Caki2 (cell line): ENCODE measurements at regions not wholly inside any gene's neighbourhood (a gene's known extent, or its start where the extent isn't known, plus 50 kb on each side); places are given as distances from the start of the nearest gene placed in this dataset.

Source experiments
- DNase-seq: peaks from one replicate; pipeline ENCODE4 v3.0.0-alpha.2; 2015; ENCODE audit warnings: low read depth
- in situ Hi-C: cut with HindIII; loops from 2 replicates; pipeline ENCODE4 v1.10.0; 2016; ENCODE audit warnings: low sequenced_read_pairs, low pct_unique_long_range_greater_than_20kb, mixed read lengths

DNA sequence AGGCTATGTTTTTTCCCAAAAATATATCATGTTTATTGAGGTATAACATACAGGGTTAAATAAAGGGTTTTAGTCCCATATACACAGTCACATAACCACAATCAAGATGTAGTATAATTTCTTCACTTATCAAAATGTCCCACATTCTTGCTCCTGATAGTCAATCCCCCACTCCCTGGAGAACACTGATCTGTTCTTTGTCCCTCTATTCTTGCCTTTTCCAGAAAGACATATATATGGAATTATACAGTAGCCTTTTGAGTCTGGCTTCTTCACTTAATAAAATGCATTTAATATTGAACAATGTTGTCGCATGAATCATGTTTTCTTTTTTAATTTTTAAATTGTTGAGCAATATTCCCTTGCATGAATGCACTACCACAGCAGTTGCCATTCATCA, 1059.7 kb downstream of the TSN start:
- DNase-seq: no peak
- in situ Hi-C loops: no loop called here

DNA sequence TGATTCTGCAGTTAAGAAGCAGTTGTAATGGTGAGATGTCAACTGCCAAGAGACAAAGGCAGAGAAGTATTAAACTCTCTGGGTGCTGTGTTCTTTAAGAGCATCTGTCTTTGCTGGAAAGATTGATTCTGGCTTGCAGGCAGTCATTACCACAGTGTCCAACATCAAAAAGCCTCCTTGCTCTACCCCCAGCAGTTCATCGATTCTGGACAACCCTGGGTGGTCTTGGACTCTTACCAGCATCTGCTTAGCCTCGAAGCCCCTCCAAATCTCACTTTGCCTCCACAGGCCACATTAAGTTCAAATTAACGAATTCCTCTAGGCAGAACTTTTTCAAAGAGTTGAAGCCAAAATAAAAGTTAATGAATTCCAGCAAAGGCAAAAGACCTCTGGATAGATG, 1061.4 kb downstream of the TSN start:
- in situ Hi-C loops: no loop called here
- no peak for DNase-seq

- DNase-seq: no peak
- in situ Hi-C loops: no loop called here
Measured at GRCh38 chr2:122822319-122822718, 1066.9 kb downstream of the TSN start.

GRCh38 chr2:122830157-122830556, 1074.7 kb downstream of the TSN start:
- in situ Hi-C loops: no loop called here
- DNase-seq: no peak

DNA sequence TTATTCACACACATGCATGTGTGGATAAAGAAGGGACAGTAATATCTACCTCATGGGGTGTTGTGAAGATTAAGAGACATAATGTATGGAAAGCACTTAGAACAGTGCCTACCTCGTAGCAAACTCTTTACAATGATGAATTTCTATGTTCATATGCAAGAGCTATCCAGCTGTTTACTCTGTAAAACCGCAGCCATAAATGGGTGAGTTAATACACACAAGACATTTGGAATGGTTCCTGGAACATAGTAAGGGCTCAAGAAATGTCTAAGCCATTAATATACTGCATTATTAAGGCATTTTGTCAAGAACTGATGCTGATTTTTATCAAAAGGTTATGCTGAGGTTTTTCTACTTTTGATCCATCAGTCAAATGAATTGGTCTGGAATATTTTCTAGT, 1076.2 kb downstream of the TSN start:
- in situ Hi-C loops: no loop called here
- no peak for DNase-seq

GRCh38 chr2:122843503-122843902, 1088.1 kb downstream of the TSN start:
- in situ Hi-C loops: no loop called here
- no peak for DNase-seq

DNA sequence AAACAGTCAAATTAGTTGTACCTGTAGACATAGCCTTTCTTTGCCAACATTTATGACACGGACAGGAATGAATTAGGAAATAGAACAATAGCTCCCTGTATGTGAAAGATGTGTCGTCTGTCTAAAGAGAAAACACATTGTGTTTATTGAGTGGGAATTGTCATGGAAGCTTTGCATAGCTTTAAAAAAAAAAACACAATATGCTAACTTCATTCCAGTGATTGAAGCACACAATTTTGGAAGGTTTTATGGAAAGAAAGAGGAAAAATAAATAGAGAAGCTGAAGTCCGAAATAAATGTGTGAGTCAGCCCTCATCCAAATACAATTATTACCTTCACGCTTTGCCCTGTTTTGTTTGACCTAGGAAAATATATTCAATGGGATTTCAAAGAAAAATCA, 1095.7 kb downstream of the TSN start:
- no peak for DNase-seq
- in situ Hi-C loops: no loop called here

DNA sequence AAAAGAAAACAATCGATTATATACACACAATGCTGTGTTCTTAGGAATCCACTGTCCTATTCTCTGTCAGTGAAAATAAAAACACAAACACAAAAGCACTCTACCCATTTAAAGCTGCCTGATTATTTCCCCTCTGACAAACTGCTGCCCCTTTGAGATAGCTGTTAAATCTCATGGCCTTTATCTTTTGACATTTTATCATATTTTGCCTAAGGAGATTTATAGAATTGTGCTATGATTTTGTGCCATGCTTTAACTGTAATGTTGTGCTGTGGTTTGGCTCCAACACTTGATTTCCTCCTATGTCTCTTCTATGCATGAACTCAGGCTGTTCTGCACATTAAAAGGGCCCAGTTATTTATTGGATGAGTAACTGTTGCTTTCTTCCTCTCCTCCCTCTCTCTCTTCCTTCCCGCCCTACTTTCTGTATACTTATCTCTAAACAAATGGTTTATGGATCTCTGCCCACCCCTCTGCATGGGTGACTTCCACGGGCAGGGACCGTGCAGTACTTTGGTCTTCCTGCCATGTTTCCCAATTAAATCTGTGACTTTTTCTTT, 1096.6 kb downstream of the TSN start:
- DNase-seq: no peak
- in situ Hi-C loops: no loop called here

DNA sequence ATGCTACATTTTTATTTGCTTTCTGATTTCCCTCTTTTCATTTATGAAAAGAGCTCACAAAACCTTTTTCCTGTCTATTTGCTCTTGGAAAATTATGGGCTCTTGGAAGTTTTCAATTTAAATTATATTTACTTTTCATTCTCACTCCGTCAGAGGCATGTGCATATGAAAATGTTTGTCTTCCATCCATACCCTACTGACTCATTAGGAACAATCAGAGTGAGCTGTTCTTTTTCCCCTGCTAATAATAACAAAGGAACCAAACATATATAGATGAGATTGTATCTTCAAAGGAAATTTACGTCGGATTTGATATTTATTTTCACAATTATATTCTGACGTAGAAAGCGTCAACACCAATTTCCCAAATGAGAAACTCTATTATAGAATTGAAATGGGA, 1101.2 kb downstream of the TSN start:
- in situ Hi-C loops: no loop called here

DNA sequence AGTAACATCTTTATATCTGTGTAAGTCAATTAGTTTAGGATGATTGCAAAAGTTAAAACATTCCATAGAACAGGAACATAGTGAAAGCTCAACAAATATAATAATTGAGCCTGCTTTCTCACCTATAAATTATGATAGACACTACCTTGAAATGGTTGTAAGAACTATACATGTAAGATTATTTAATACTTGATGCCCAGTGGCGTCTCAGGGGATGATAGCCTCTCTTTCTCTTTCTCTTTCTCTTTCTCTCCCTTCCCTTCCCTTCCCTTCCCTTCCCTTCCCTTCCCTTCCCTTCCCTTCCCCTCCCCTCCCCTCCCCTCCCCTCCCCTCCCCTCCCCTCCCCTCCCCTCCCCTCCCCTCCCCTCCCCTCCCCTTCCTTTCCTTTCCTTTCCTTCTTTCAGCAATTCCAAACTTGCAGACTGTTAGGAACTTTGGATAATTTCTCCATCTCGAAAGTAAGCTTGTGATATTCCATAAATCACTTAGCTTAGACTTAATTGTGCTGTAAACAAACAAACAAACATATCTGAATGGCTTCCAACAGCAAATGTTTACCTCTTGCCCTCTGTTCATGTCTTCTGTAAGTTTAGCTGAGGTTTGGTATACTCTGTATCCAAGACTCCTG, 1102.7 kb downstream of the TSN start:
- in situ Hi-C loops: no loop called here
- no peak for DNase-seq

More for the DNA sequence above, 1101.2 kb downstream of the TSN start:
- no peak for DNase-seq

DNA sequence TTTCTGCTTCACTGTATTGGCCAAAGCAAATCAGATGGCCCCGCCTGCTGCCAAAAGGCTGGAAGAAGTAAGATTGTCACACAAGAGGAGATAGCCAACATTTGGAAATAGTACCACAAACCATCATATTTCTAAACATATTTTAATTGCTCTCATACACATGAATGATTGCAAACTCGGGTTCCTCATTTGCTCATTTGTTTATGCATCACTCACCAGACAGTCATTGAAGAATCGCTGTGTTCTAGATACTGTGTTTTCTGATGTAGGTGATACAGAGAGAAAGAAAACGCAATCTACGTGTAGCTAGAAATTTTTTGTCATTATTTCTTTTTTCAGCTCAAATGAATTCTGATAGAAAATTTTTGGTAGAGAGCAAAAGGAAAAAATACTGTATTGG, 1103.4 kb downstream of the TSN start:
- no peak for DNase-seq
- in situ Hi-C loops: no loop called here

DNA sequence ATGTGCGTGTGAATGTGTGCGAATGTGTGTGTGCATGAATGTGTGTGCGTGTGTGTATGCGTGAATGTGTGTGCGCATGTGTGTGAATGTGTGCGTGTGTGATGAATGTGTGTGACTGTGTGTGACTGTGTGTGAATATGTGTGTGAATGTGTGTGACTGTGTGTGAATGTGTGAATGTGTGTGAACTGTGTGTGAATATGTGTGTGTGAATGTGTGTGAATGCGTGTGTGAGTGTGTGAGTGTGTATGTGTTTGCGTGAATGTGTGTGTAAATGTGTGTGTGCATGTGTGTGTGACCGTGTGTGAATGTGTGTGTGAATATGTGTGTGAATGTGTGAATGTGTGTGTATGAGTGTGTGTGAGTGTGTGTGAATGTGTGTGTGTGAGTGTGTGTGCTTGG, 1103.8 kb downstream of the TSN start:
- in situ Hi-C loops: no loop called here
- no peak for DNase-seq

GRCh38 chr2:122863532-122863931, 1108.1 kb downstream of the TSN start:
- in situ Hi-C loops: no loop called here
- DNase-seq: no peak

- in situ Hi-C loops: no loop called here
- DNase-seq: no peak
Measured at GRCh38 chr2:122864728-122865127, 1109.3 kb downstream of the TSN start.

DNA sequence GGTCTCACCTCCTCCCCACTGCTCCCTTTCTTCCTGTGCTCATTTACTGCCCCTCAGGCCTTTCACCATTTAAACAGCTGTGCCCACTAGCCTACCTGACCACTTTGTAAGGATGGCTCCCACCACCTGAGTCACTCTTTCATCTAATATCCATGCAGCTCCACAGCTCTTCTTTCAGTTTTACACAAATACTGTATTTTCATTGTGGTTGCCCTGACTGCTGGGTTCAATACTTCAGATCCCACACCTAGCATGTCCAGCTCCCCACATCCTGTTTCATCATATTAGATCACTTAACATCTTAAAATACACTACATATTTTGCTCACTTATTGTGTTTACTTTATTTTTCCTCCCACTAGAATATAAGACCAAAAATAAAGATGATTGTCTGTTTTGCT, 1110.6 kb downstream of the TSN start:
- no peak for DNase-seq
- in situ Hi-C loops: no loop called here

- in situ Hi-C loops: no loop called here
- no peak for DNase-seq
Measured at GRCh38 chr2:122867941-122868340, 1112.5 kb downstream of the TSN start.

DNA sequence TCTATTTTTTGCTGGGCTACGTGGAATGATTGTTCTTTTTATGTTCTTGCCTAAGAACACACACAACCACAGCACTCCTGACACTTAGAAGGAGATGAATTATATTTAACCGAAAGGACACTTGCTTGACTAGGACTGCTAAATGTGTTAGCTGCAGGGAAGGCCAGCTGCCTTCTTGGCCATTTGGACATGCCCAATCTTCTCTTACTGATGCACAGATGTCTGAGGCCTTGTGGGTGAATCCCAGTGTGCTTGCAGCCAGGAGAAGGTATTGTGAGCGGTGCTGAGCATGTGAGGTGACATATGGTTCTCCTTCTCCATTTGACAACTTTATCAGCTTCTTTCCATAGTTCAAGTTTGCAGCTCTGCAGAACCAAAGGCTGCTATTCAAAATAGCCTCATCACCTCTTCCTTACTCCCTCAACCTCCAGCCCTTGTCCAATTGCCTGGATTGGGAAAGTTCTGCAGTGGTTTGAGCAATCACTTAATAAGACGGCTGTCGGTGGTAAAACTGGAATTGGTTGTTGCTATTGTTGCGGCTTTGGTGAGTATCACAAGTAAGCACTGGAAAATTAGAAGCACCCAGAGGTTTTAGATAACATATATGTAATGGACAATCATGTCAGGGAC, 1113.3 kb downstream of the TSN start:
- in situ Hi-C loops: no loop called here
- DNase-seq: no peak

GRCh38 chr2:122873951-122874350, 1118.5 kb downstream of the TSN start:
- no peak for DNase-seq
- in situ Hi-C loops: no loop called here

GRCh38 chr2:122875091-122875865, 1119.8 kb downstream of the TSN start:
- DNase-seq: no peak
- in situ Hi-C loops: no loop called here
